GM23338 (cell line): ENCODE measurements at regions not wholly inside any gene's neighbourhood (a gene's known extent, or its start where the extent isn't known, plus 50 kb on each side); places are given as distances from the start of the nearest gene placed in this dataset.

Experiments used
- ATAC-seq: fragments of 200-7000 bp; cut with Tn5 transposase; 3 replicates; pipeline ENCODE4 v1.9.1; 2020
- DNase-seq: peaks from one replicate; pipeline ENCODE4 v3.0.0-alpha.2; 2015; ENCODE audit warnings: low spot score
- H2AFZ ChIP-seq: fragments of 200-600 bp; sonication (generic); 2 replicates; pipeline ENCODE4 v1.8.0; 2016; ENCODE audit warnings: antibody characterized with exemption, mild to moderate bottlenecking, moderate library complexity
- H3F3A ChIP-seq: fragments of 200-600 bp; sonication (generic); replicated peaks from 2 replicates; pipeline ENCODE4 v1.8.0; 2017; ENCODE audit warnings: antibody characterized with exemption, mixed run types, low read depth
- H3K27ac ChIP-seq: fragments of 200-600 bp; sonication (generic); 2 replicates; pipeline ENCODE4 v1.6.1; 2016; ENCODE audit warnings: low read depth
- H3K27me3 ChIP-seq: fragments of 200-600 bp; sonication (generic); 2 replicates; pipeline ENCODE4 v1.8.0; 2016; ENCODE audit warnings: mild to moderate bottlenecking, mixed run types, moderate library complexity; ENCODE audit not compliant: insufficient read depth
- H3K36me3 ChIP-seq: fragments of 200-600 bp; sonication (generic); 2 replicates; pipeline ENCODE4 v1.8.0; 2016; ENCODE audit warnings: mild to moderate bottlenecking; ENCODE audit not compliant: insufficient read depth
- H3K4me1 ChIP-seq: fragments of 200-600 bp; sonication (generic); 2 replicates; pipeline ENCODE4 v1.8.0; 2016; ENCODE audit warnings: mild to moderate bottlenecking, moderate library complexity; ENCODE audit not compliant: insufficient read depth
- H3K4me2 ChIP-seq: fragments of 200-600 bp; sonication (generic); 2 replicates; pipeline ENCODE4 v1.7.1; 2017; ENCODE audit warnings: mixed run types
- H3K4me3 ChIP-seq: fragments of 200-600 bp; sonication (generic); 2 replicates; pipeline ENCODE4 v1.6.1; 2016; ENCODE audit warnings: mixed run types
- H3K79me2 ChIP-seq: fragments of 200-600 bp; sonication (generic); replicated peaks from 2 replicates; pipeline ENCODE4 v1.8.0; 2017; ENCODE audit warnings: mild to moderate bottlenecking; ENCODE audit not compliant: insufficient read depth
- H3K9me2 ChIP-seq: fragments of 200-600 bp; sonication (generic); 2 replicates; pipeline ENCODE4 v1.8.0; 2017; ENCODE audit not compliant: insufficient read depth
- H4K20me1 ChIP-seq: fragments of 200-600 bp; sonication (generic); replicated peaks from 2 replicates; pipeline ENCODE4 v1.8.0; 2017; ENCODE audit warnings: mild to moderate bottlenecking; ENCODE audit not compliant: insufficient read depth
- H3K27ac Mint-ChIP-seq: 2 replicates; pipeline ENCODE4 v1.8.0; 2020; ENCODE audit warnings: inconsistent platforms, mild to moderate bottlenecking, moderate library complexity, mixed read lengths
- H3K27me3 Mint-ChIP-seq: 3 replicates; pipeline ENCODE4 v1.8.0; 2022; ENCODE audit warnings: low read depth, mild to moderate bottlenecking, moderate library complexity, mixed read lengths, inconsistent platforms; ENCODE audit not compliant: insufficient read depth, poor library complexity
- H3K36me3 Mint-ChIP-seq: 3 replicates; pipeline ENCODE4 v1.8.0; 2021; ENCODE audit warnings: low read depth, mild to moderate bottlenecking, inconsistent platforms, moderate library complexity, mixed read lengths
- H3K4me1 Mint-ChIP-seq: 3 replicates; pipeline ENCODE4 v1.8.0; 2020; ENCODE audit warnings: mild to moderate bottlenecking, inconsistent platforms, mixed read lengths
- H3K4me3 Mint-ChIP-seq: 3 replicates; pipeline ENCODE4 v1.8.0; 2021; ENCODE audit warnings: moderate library complexity, mild to moderate bottlenecking, inconsistent platforms, mixed read lengths
- H3K9me3 Mint-ChIP-seq: 3 replicates; pipeline ENCODE4 v1.8.0; 2020; ENCODE audit warnings: moderate library complexity, mild to moderate bottlenecking, inconsistent platforms, mixed read lengths
- CREB1 ChIP-seq: fragments of 250-450 bp; sonication (Bioruptor Pico); IDR thresholded peaks from 2 replicates; pipeline ENCODE4 v1.5.0; 2020; ENCODE audit warnings: low read depth, mild to moderate bottlenecking, moderate library complexity
- EZH2 ChIP-seq: fragments of 200-600 bp; sonication (generic); IDR thresholded peaks from one replicate; pipeline ENCODE4 v1.8.0; 2017; ENCODE audit warnings: antibody characterized with exemption, mild to moderate bottlenecking, low read depth; ENCODE audit not compliant: unreplicated experiment
- EZH2phosphoT487 ChIP-seq: fragments of 200-600 bp; sonication (generic); IDR thresholded peaks from one replicate; pipeline ENCODE4 v1.8.1; 2018; ENCODE audit warnings: antibody characterized with exemption; ENCODE audit not compliant: unreplicated experiment
- JUNB ChIP-seq: IDR thresholded peaks from one replicate; pipeline ENCODE4 v1.6.1; 2016; ENCODE audit warnings: antibody characterized with exemption; ENCODE audit not compliant: unreplicated experiment
- NANOG ChIP-seq: IDR thresholded peaks from 2 replicates; pipeline ENCODE4 v1.6.1; 2016; ENCODE audit warnings: antibody characterized with exemption, borderline replicate concordance
- POLR2AphosphoS5 ChIP-seq: IDR thresholded peaks from 2 replicates; pipeline ENCODE4 v1.6.1; 2016; ENCODE audit warnings: antibody characterized with exemption, low read depth
- STAT1 ChIP-seq: IDR thresholded peaks from one replicate; pipeline ENCODE4 v1.6.1; 2016; ENCODE audit warnings: antibody characterized with exemption; ENCODE audit not compliant: unreplicated experiment
- ZNF114 ChIP-seq: fragments of 250-450 bp; sonication (Bioruptor Pico); IDR thresholded peaks from 2 replicates; pipeline ENCODE4 v1.5.0; 2020; ENCODE audit warnings: mild to moderate bottlenecking, moderate library complexity
- ZNF331 ChIP-seq: fragments of 250-450 bp; sonication (Bioruptor Pico); IDR thresholded peaks from 2 replicates; pipeline ENCODE4 v1.5.0; 2020; ENCODE audit warnings: low read depth, mild to moderate bottlenecking, moderate library complexity
- TF ChIP-seq, protein P1 (sequence below): fragments of 250-450 bp; sonication (Bioruptor Pico); IDR thresholded peaks from 2 replicates; pipeline ENCODE4 v1.5.0; 2020; ENCODE audit warnings: mild to moderate bottlenecking, moderate library complexity
- TF ChIP-seq, protein P2 (sequence below), 2 experiments: fragments of 200-600 bp in 1 of 2; sonication (generic) in 1 of 2; conservative IDR thresholded peaks; 2 replicates each; pipeline versions ENCODE4 v1.5.1 to v1.6.1; 2016 to 2017; ENCODE audit warnings: antibody characterized with exemption in 2 of 2, low read depth in 2 of 2, mild to moderate bottlenecking in 2 of 2, moderate library complexity in 1 of 2
- TF ChIP-seq, protein P3 (sequence below): IDR thresholded peaks from 2 replicates; pipeline ENCODE4 v1.6.1; 2016; ENCODE audit warnings: antibody characterized with exemption
- TF ChIP-seq, protein P4 (sequence below): IDR thresholded peaks from one replicate; pipeline ENCODE4 v1.6.1; 2018; ENCODE audit warnings: antibody characterized with exemption; ENCODE audit not compliant: unreplicated experiment

DNA sequence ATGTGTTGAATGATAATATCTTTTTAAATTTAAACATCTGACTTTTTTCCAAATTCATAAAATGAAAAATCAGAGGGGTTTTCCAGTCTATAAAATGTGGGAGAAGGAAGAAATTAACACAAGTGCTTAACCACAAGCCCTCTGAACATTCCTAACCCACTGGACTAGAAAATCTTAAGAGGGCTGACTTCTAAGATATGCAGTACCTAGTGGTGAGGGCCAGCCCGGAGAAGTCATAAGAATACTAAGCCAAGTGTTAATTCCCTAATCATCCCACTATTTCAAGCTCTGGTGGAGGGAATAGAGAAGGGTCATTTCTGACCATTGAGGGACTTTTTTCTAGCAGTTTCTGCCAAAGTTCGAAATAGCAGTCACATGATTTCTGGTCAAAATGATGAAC is 86.9 kb upstream of the NEIL3 start:
- no peak overlapping the region for H3K27ac ChIP-seq
- H3K4me3 ChIP-seq = no peak overlapping the region
- H3K9me2 ChIP-seq = no peaks in the 10 kb centered on the region
- DNase-seq (no peak), ATAC-seq (no peak)
- no peak for TF ChIP-seq EZH2phosphoT487
- TF ChIP-seq, protein P1, sequence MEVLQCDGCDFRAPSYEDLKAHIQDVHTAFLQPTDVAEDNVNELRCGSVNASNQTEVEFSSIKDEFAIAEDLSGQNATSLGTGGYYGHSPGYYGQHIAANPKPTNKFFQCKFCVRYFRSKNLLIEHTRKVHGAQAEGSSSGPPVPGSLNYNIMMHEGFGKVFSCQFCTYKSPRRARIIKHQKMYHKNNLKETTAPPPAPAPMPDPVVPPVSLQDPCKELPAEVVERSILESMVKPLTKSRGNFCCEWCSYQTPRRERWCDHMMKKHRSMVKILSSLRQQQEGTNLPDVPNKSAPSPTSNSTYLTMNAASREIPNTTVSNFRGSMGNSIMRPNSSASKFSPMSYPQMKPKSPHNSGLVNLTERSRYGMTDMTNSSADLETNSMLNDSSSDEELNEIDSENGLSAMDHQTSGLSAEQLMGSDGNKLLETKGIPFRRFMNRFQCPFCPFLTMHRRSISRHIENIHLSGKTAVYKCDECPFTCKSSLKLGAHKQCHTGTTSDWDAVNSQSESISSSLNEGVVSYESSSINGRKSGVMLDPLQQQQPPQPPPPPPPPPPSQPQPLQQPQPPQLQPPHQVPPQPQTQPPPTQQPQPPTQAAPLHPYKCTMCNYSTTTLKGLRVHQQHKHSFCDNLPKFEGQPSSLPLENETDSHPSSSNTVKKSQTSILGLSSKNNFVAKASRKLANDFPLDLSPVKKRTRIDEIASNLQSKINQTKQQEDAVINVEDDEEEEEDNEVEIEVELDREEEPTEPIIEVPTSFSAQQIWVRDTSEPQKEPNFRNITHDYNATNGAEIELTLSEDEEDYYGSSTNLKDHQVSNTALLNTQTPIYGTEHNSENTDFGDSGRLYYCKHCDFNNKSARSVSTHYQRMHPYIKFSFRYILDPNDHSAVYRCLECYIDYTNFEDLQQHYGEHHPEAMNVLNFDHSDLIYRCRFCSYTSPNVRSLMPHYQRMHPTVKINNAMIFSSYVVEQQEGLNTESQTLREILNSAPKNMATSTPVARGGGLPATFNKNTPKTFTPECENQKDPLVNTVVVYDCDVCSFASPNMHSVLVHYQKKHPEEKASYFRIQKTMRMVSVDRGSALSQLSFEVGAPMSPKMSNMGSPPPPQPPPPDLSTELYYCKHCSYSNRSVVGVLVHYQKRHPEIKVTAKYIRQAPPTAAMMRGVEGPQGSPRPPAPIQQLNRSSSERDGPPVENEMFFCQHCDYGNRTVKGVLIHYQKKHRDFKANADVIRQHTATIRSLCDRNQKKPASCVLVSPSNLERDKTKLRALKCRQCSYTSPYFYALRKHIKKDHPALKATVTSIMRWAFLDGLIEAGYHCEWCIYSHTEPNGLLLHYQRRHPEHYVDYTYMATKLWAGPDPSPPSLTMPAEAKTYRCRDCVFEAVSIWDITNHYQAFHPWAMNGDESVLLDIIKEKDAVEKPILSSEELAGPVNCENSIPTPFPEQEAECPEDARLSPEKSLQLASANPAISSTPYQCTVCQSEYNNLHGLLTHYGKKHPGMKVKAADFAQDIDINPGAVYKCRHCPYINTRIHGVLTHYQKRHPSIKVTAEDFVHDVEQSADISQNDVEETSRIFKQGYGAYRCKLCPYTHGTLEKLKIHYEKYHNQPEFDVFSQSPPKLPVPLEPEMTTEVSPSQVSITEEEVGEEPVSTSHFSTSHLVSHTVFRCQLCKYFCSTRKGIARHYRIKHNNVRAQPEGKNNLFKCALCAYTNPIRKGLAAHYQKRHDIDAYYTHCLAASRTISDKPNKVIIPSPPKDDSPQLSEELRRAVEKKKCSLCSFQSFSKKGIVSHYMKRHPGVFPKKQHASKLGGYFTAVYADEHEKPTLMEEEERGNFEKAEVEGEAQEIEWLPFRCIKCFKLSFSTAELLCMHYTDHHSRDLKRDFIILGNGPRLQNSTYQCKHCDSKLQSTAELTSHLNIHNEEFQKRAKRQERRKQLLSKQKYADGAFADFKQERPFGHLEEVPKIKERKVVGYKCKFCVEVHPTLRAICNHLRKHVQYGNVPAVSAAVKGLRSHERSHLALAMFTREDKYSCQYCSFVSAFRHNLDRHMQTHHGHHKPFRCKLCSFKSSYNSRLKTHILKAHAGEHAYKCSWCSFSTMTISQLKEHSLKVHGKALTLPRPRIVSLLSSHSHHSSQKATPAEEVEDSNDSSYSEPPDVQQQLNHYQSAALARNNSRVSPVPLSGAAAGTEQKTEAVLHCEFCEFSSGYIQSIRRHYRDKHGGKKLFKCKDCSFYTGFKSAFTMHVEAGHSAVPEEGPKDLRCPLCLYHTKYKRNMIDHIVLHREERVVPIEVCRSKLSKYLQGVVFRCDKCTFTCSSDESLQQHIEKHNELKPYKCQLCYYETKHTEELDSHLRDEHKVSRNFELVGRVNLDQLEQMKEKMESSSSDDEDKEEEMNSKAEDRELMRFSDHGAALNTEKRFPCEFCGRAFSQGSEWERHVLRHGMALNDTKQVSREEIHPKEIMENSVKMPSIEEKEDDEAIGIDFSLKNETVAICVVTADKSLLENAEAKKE (CRISPR knock-in tag) = no peak
- TF ChIP-seq, protein P2, sequence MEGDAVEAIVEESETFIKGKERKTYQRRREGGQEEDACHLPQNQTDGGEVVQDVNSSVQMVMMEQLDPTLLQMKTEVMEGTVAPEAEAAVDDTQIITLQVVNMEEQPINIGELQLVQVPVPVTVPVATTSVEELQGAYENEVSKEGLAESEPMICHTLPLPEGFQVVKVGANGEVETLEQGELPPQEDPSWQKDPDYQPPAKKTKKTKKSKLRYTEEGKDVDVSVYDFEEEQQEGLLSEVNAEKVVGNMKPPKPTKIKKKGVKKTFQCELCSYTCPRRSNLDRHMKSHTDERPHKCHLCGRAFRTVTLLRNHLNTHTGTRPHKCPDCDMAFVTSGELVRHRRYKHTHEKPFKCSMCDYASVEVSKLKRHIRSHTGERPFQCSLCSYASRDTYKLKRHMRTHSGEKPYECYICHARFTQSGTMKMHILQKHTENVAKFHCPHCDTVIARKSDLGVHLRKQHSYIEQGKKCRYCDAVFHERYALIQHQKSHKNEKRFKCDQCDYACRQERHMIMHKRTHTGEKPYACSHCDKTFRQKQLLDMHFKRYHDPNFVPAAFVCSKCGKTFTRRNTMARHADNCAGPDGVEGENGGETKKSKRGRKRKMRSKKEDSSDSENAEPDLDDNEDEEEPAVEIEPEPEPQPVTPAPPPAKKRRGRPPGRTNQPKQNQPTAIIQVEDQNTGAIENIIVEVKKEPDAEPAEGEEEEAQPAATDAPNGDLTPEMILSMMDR (conservative IDR thresholded peaks at IDR 0.05; ENCODE audit: low read depth in 2 of 2) = no peak
- TF ChIP-seq ZNF331 (CRISPR knock-in tag) = no peak
- TF ChIP-seq EZH2 = no peak
- no peak for TF ChIP-seq NANOG
- TF ChIP-seq JUNB = no peak
- no peak for TF ChIP-seq POLR2AphosphoS5
- no peak for TF ChIP-seq ZNF114
- no peak for TF ChIP-seq STAT1
- TF ChIP-seq, protein P3, sequence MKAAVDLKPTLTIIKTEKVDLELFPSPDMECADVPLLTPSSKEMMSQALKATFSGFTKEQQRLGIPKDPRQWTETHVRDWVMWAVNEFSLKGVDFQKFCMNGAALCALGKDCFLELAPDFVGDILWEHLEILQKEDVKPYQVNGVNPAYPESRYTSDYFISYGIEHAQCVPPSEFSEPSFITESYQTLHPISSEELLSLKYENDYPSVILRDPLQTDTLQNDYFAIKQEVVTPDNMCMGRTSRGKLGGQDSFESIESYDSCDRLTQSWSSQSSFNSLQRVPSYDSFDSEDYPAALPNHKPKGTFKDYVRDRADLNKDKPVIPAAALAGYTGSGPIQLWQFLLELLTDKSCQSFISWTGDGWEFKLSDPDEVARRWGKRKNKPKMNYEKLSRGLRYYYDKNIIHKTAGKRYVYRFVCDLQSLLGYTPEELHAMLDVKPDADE = no peak
- TF ChIP-seq CREB1 (CRISPR knock-in tag) = no peak
- TF ChIP-seq, protein P4, sequence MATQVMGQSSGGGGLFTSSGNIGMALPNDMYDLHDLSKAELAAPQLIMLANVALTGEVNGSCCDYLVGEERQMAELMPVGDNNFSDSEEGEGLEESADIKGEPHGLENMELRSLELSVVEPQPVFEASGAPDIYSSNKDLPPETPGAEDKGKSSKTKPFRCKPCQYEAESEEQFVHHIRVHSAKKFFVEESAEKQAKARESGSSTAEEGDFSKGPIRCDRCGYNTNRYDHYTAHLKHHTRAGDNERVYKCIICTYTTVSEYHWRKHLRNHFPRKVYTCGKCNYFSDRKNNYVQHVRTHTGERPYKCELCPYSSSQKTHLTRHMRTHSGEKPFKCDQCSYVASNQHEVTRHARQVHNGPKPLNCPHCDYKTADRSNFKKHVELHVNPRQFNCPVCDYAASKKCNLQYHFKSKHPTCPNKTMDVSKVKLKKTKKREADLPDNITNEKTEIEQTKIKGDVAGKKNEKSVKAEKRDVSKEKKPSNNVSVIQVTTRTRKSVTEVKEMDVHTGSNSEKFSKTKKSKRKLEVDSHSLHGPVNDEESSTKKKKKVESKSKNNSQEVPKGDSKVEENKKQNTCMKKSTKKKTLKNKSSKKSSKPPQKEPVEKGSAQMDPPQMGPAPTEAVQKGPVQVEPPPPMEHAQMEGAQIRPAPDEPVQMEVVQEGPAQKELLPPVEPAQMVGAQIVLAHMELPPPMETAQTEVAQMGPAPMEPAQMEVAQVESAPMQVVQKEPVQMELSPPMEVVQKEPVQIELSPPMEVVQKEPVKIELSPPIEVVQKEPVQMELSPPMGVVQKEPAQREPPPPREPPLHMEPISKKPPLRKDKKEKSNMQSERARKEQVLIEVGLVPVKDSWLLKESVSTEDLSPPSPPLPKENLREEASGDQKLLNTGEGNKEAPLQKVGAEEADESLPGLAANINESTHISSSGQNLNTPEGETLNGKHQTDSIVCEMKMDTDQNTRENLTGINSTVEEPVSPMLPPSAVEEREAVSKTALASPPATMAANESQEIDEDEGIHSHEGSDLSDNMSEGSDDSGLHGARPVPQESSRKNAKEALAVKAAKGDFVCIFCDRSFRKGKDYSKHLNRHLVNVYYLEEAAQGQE = no peak
- H3F3A ChIP-seq = no peaks in the 10 kb centered on the region
- H3K79me2 ChIP-seq = no peaks in the 10 kb centered on the region
- Mint-ChIP-seq H3K27ac (no peak overlapping the region), H3K4me1 (peaks cover 4% of the 10 kb centered on the region; the same call in 2 of the 3 replicates), H3K4me3 (no peak overlapping the region), H3K36me3 (no peaks in the 10 kb centered on the region), H3K9me3 (no peaks in the 10 kb centered on the region), H3K27me3 (peaks cover 2% of the 10 kb centered on the region)
- no peaks in the 10 kb centered on the region for H3K36me3 ChIP-seq
- H3K27me3 ChIP-seq = no peaks in the 10 kb centered on the region
- no peaks in the 10 kb centered on the region for H4K20me1 ChIP-seq
- no peak overlapping the region for H2AFZ ChIP-seq
- no peak overlapping the region for H3K4me2 ChIP-seq
- peaks cover 3% of the 10 kb centered on the region for H3K4me1 ChIP-seq
